ENCODE measurements at regions not wholly inside any gene's neighbourhood (a gene's known extent, or its start where the extent isn't known, plus 50 kb on each side); places are given as distances from the start of the nearest gene placed in this dataset.

GRCh38 chr21:38951095-38951730 is 145.5 kb downstream of the ETS2 start:
- TF ChIP-seq SPI1 (IDR thresholded peaks at IDR 0.05; ENCODE audit: borderline replicate concordance, low read depth) (no peak), POLR2AphosphoS5 (IDR thresholded peaks at IDR 0.05; ENCODE audit: low read depth) (no peak), REST (IDR thresholded peaks at IDR 0.05; ENCODE audit: insufficient replicate concordance, low read depth) (no peak), GABPA (IDR thresholded peaks at IDR 0.05; ENCODE audit: low read depth) (no peak)
- TF ChIP-seq, protein P1, sequence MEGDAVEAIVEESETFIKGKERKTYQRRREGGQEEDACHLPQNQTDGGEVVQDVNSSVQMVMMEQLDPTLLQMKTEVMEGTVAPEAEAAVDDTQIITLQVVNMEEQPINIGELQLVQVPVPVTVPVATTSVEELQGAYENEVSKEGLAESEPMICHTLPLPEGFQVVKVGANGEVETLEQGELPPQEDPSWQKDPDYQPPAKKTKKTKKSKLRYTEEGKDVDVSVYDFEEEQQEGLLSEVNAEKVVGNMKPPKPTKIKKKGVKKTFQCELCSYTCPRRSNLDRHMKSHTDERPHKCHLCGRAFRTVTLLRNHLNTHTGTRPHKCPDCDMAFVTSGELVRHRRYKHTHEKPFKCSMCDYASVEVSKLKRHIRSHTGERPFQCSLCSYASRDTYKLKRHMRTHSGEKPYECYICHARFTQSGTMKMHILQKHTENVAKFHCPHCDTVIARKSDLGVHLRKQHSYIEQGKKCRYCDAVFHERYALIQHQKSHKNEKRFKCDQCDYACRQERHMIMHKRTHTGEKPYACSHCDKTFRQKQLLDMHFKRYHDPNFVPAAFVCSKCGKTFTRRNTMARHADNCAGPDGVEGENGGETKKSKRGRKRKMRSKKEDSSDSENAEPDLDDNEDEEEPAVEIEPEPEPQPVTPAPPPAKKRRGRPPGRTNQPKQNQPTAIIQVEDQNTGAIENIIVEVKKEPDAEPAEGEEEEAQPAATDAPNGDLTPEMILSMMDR (IDR thresholded peaks at IDR 0.05; ENCODE audit: insufficient read depth, low read length), result no peak
- Histone ChIP-seq H3K4me3 (replicated peaks; ENCODE audit: insufficient read depth, low read length) (no peak overlapping the region), H3K27me3 (ENCODE audit: insufficient read depth, poor library complexity, severe bottlenecking) (no peaks in the 10 kb centered on the region), H3K27ac (replicated peaks) (no peak overlapping the region)
- no peak for DNase-seq (ENCODE audit: low read depth in 1 of 2, low spot score in 1 of 2)

- no peak overlapping the region for H3K27ac ChIP-seq (replicated peaks)
- TF ChIP-seq REST (IDR thresholded peaks at IDR 0.05; ENCODE audit: insufficient replicate concordance, low read depth) (no peak), SPI1 (IDR thresholded peaks at IDR 0.05; ENCODE audit: borderline replicate concordance, low read depth) (no peak), GABPA (IDR thresholded peaks at IDR 0.05; ENCODE audit: low read depth) (no peak)
Observed at GRCh38 chr21:38950435-38951094, 144.8 kb downstream of the ETS2 start.

DNA sequence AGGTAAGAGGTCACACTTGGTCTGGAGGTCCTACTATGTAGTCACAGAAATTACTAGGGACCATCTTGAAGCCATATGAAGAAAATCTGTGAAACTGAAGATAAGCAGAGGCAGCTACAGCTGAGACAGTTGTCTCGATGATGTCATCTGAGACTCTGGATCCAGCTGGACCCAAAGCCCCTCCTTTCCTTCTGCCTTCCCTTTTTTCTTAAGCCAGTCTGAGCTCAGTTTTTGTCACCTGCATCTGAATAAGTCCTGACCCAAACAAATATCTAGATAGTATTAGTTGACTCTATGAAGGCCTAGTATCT is 143.3 kb downstream of the ETS2 start:
- no peak for DNase-seq (ENCODE audit: low read depth in 1 of 2, low spot score in 1 of 2)
- H3K27ac ChIP-seq (replicated peaks), result no peak overlapping the region

More at GRCh38 chr21:38950435-38951094, 144.8 kb downstream of the ETS2 start:
- peak in 1 of 2 experiments; percentile 30 for DNase-seq (ENCODE audit: low read depth in 1 of 2, low spot score in 1 of 2)
- H3K4me3 ChIP-seq (replicated peaks; ENCODE audit: insufficient read depth, low read length), result no peak overlapping the region
- no peaks in the 10 kb centered on the region for H3K27me3 ChIP-seq (ENCODE audit: insufficient read depth, poor library complexity, severe bottlenecking)

More for the DNA sequence above, 143.3 kb downstream of the ETS2 start:
- Histone ChIP-seq H3K4me3 (replicated peaks; ENCODE audit: insufficient read depth, low read length) (no peak overlapping the region), H3K27me3 (ENCODE audit: insufficient read depth, poor library complexity, severe bottlenecking) (no peaks in the 10 kb centered on the region)
- TF ChIP-seq GABPA (IDR thresholded peaks at IDR 0.05; ENCODE audit: low read depth) (no peak), REST (IDR thresholded peaks at IDR 0.05; ENCODE audit: insufficient replicate concordance, low read depth) (no peak)

All from HL-60 (cell line).